PC-3 (cell line): ENCODE measurements at regions not wholly inside any gene's neighbourhood (a gene's known extent, or its start where the extent isn't known, plus 50 kb on each side); places are given as distances from the start of the nearest gene placed in this dataset.

Source experiments
- CTCF ChIP-seq: fragments of 300-600 bp; sonication (generic); conservative IDR thresholded peaks from 2 replicates; pipeline ENCODE4 v1.5.1; 2017; ENCODE audit warnings: antibody characterized with exemption, low read depth, mild to moderate bottlenecking, low read length
- EZH2phosphoT487 ChIP-seq: fragments of 300-600 bp; sonication (generic); IDR thresholded peaks from 2 replicates; pipeline ENCODE4 v1.6.1; 2018; ENCODE audit warnings: mild to moderate bottlenecking, antibody characterized with exemption, low read length, borderline replicate concordance

GRCh38 chr13:76223565-76223964 is 587.4 kb downstream of the LMO7 start:
- TF ChIP-seq CTCF (no peak), EZH2phosphoT487 (no peak)
